Endothelial cell of umbilical vein (primary cell): ENCODE measurements at regions not wholly inside any gene's neighbourhood (a gene's known extent, or its start where the extent isn't known, plus 50 kb on each side); places are given as distances from the start of the nearest gene placed in this dataset.

Experiments used
- BruUV-seq: library from RNA; stranded (reverse); fragments of 400-500 nt; replicated peaks from 2 replicates; lab custom pipeline; 2021; lab: Mats Ljungman, UMichigan
- CTCF ChIA-PET: fragments of 300-600, 350-600 bp; sonication (Branson Sonifier 250); formaldehyde crosslinking; loops from one replicate; lab custom pipeline; 2021; ENCODE audit warnings: antibody characterized with exemption, inconsistent platforms; lab: Charles Lee
- POLR2A ChIA-PET: fragments of 300-600, 350-600 bp; sonication (Branson Sonifier 250); formaldehyde crosslinking; loops from one replicate; lab custom pipeline; 2021; ENCODE audit warnings: antibody characterized with exemption, inconsistent platforms; lab: Charles Lee
- DNase-seq: peaks from one replicate; pipeline ENCODE4 v3.0.0-alpha.2; 2011; ENCODE audit warnings: low read depth, low spot score
- FAIRE-seq: peaks from 2 replicates; lab custom pipeline; 2011; peaks lifted over from hg19 to GRCh38; lab: Jason Lieb, UNC
- H2AFZ ChIP-seq: 2 replicates; pipeline ENCODE4 v1.6.0; 2012; ENCODE audit warnings: low read depth, low read length, control low read depth, inconsistent platforms
- H3K27ac ChIP-seq: 2 replicates; pipeline ENCODE4 v1.5.1; 2011; ENCODE audit warnings: low read depth, mild to moderate bottlenecking, control low read depth, low read length, moderate library complexity; ENCODE audit not compliant: insufficient read depth
- H3K27me3 ChIP-seq, 2 experiments: 2 replicates each; pipeline versions ENCODE4 v1.6.0 to v1.6.1; 2011; ENCODE audit warnings: low read length in 2 of 2, mixed read lengths in 1 of 2; ENCODE audit not compliant: control insufficient read depth in 2 of 2, insufficient read depth in 2 of 2
- H3K36me3 ChIP-seq, 2 experiments: 2 replicates in 1 of 2; 3 replicates in 1 of 2; pipeline ENCODE4 v1.5.1; 2011; ENCODE audit warnings: low read length in 2 of 2, mild to moderate bottlenecking in 1 of 2, moderate library complexity in 1 of 2; ENCODE audit not compliant: control insufficient read depth in 2 of 2, insufficient read depth in 2 of 2; ENCODE audit errors: extremely low read depth in 1 of 2
- H3K4me1 ChIP-seq: 3 replicates; pipeline ENCODE4 v1.5.1; 2011; ENCODE audit warnings: mild to moderate bottlenecking, low read length; ENCODE audit not compliant: control insufficient read depth, insufficient read depth; ENCODE audit errors: extremely low read depth
- H3K4me2 ChIP-seq: 2 replicates; pipeline ENCODE4 v1.6.1; 2011; ENCODE audit warnings: low read length, control low read depth, mixed read lengths; ENCODE audit not compliant: insufficient read depth
- H3K4me3 ChIP-seq, 3 experiments: fragments of 200-600 bp in 1 of 3; sonication (generic), shearing (Covaris generic) in 1 of 3; replicated peaks in 1 of 3; 2 replicates each; pipeline ENCODE4 v1.5.1; 2011 to 2016; ENCODE audit warnings: control low read depth in 3 of 3, low read length in 3 of 3, mild to moderate bottlenecking in 2 of 3, inconsistent platforms in 1 of 3, low read depth in 1 of 3, moderate library complexity in 1 of 3; ENCODE audit not compliant: insufficient read depth in 1 of 3
- H3K79me2 ChIP-seq: 2 replicates; pipeline ENCODE4 v1.6.0; 2012; ENCODE audit warnings: low read length, inconsistent platforms; ENCODE audit not compliant: control insufficient read depth, insufficient read depth
- H3K9ac ChIP-seq: replicated peaks from 2 replicates; pipeline ENCODE3; 2011; ENCODE audit warnings: low read length, control low read depth; ENCODE audit not compliant: insufficient read depth; ENCODE audit errors: extremely low read depth
- H3K9me1 ChIP-seq: replicated peaks from 3 replicates; pipeline ENCODE4 v1.6.0; 2011; ENCODE audit warnings: mild to moderate bottlenecking, low read length; ENCODE audit not compliant: control insufficient read depth, insufficient read depth; ENCODE audit errors: extremely low read depth
- H3K9me3 ChIP-seq: replicated peaks from 2 replicates; pipeline ENCODE4 v1.5.1; 2012; ENCODE audit warnings: low read length, inconsistent platforms; ENCODE audit not compliant: control insufficient read depth, insufficient read depth
- H4K20me1 ChIP-seq: replicated peaks from 2 replicates; pipeline ENCODE3; 2011; ENCODE audit warnings: mild to moderate bottlenecking, low read length; ENCODE audit not compliant: control insufficient read depth, insufficient read depth; ENCODE audit errors: extremely low read depth
- CTCF ChIP-seq, 2 donors: IDR thresholded peaks; 1 replicate in 1 of 2; 2 replicates in 1 of 2; pipeline ENCODE4 v1.5.1; 2011; ENCODE audit warnings: low read length in 2 of 2, mild to moderate bottlenecking in 2 of 2, moderate library complexity in 2 of 2, control low read depth in 1 of 2, inconsistent platforms in 1 of 2, low read depth in 1 of 2; ENCODE audit not compliant: insufficient read depth in 1 of 2; ENCODE audit errors: extremely low read depth in 1 of 2
- EZH2 ChIP-seq: IDR thresholded peaks from 2 replicates; pipeline ENCODE4 v1.6.1; 2012; ENCODE audit warnings: borderline replicate concordance, low read depth, mild to moderate bottlenecking, moderate library complexity, low read length, inconsistent platforms; ENCODE audit not compliant: severe bottlenecking
- FOS ChIP-seq: IDR thresholded peaks from 2 replicates; pipeline ENCODE4 v1.6.1; 2011; ENCODE audit warnings: mild to moderate bottlenecking, low read length, moderate library complexity, borderline replicate concordance; ENCODE audit not compliant: insufficient read depth
- GATA2 ChIP-seq: IDR thresholded peaks from 2 replicates; pipeline ENCODE4 v1.7.0; 2011; ENCODE audit warnings: low read depth, mild to moderate bottlenecking, moderate library complexity, mixed read lengths, low read length; ENCODE audit not compliant: insufficient read length, insufficient read depth
- JUN ChIP-seq: IDR thresholded peaks from 2 replicates; pipeline ENCODE4 v1.6.1; 2011; ENCODE audit warnings: borderline replicate concordance, low read depth; ENCODE audit not compliant: insufficient read length, insufficient read depth
- MAX ChIP-seq: IDR thresholded peaks from 2 replicates; pipeline ENCODE4 v1.6.1; 2011; ENCODE audit not compliant: insufficient read depth, insufficient read length
- MYC ChIP-seq: IDR thresholded peaks from one replicate; pipeline ENCODE4 v1.6.1; 2011; ENCODE audit warnings: mild to moderate bottlenecking, low read depth, low read length
- POLR2A ChIP-seq: IDR thresholded peaks from 2 replicates; pipeline ENCODE4 v1.6.1; 2012; ENCODE audit warnings: low read depth, mild to moderate bottlenecking, control low read depth, low read length
- POLR2AphosphoS5 ChIP-seq: IDR thresholded peaks from 2 replicates; pipeline ENCODE4 v1.6.1; 2012; ENCODE audit warnings: low read depth, mild to moderate bottlenecking, control low read depth, low read length, moderate library complexity; ENCODE audit not compliant: insufficient read depth
- dilution Hi-C: fragments of 300-500 bp; cut with MboI; formaldehyde crosslinking; loops from one replicate; pipeline ENCODE4 v1.15.0; 2019; ENCODE audit warnings: low sequenced_read_pairs; ENCODE audit not compliant: extremely low pct_ligation_motif_present
- intact Hi-C: fragments of 100-400 bp; cut with micrococcal nuclease; formaldehyde crosslinking; loops from one replicate; pipeline ENCODE4 v1.10.0; 2022

GRCh38 chr1:115506924-115507589 lies 134.7 kb upstream of the VANGL1 start:
- intact Hi-C loops: loop anchor here (1.0 kb wide), 1 partner anchor 368 kb away; no protein-coding TSS in a partner anchor
- BruUV-seq: no TSS peak
- Histone ChIP-seq H3K27ac (no peak overlapping the region), H3K4me3 (no peak overlapping the region), H4K20me1 (no peaks in the 10 kb centered on the region), H3K9me3 (no peaks in the 10 kb centered on the region), H3K27me3 (peaks cover 2 to 5% of the 10 kb centered on the region in 2 experiments), H2AFZ (no peak overlapping the region), H3K79me2 (no peaks in the 10 kb centered on the region), H3K36me3 (no peaks in the 10 kb centered on the region), H3K4me1 (no peaks in the 10 kb centered on the region), H3K4me2 (no peak overlapping the region), H3K9ac (no peak overlapping the region), H3K9me1 (no peaks in the 10 kb centered on the region)
- ChIA-PET CTCF (interaction anchor here (0.6 to 1.2 kb wide), 6 partner anchors 15 to 370 kb away, joined by 3 to 8 read pairs (median 3); no protein-coding TSS in a partner anchor), POLR2A (no interaction called here)
- FAIRE-seq: no peak
- dilution Hi-C loops: no loop called here
- peak; percentile 13 for DNase-seq
- TF ChIP-seq CTCF (IDR thresholded peaks at IDR 0.05; ENCODE audit: extremely low read depth in 1 of 2, insufficient read depth in 1 of 2, low read depth in 1 of 2, low read length in 2 of 2) (peak; percentile 19 to 45), MAX (no peak), MYC (no peak), GATA2 (no peak), POLR2AphosphoS5 (no peak), FOS (no peak), JUN (no peak), EZH2 (no peak), POLR2A (no peak)
